Natural killer cell (primary cell): ENCODE measurements at regions not wholly inside any gene's neighbourhood (a gene's known extent, or its start where the extent isn't known, plus 50 kb on each side); places are given as distances from the start of the nearest gene placed in this dataset.
A peak's percentile ranks its signal among the peaks of the same experiment; 100 is the strongest.

Experiments used
- ATAC-seq, 3 donors: fragments of 150-1000 bp in 2 of 3; fragments of 200-7000 bp in 1 of 3; cut with Tn5 transposase; 1 replicate in 1 of 3; 2 replicates in 2 of 3; pipeline ENCODE4 v1.10.0; 2021; ENCODE audit warnings: mild to moderate bottlenecking in 2 of 3, moderate library complexity in 2 of 3
- DNase-seq, 2 donors: peaks; one replicate each; pipeline versions ENCODE4 v3.0.0 to v3.0.0-alpha.2; 2013 to 2021; ENCODE audit warnings: mixed read lengths in 1 of 2
- H3K27ac ChIP-seq: one replicate; pipeline ENCODE4 v1.5.1; 2013; ENCODE audit warnings: mild to moderate bottlenecking, low read length
- H3K27me3 ChIP-seq: one replicate; pipeline ENCODE4 v1.6.1; 2013; ENCODE audit warnings: low read length; ENCODE audit not compliant: control insufficient read depth, insufficient read depth
- H3K36me3 ChIP-seq: one replicate; pipeline ENCODE4 v1.6.1; 2013; ENCODE audit warnings: low read length; ENCODE audit not compliant: control insufficient read depth, insufficient read depth
- H3K4me1 ChIP-seq: one replicate; pipeline ENCODE4 v1.6.1; 2013; ENCODE audit warnings: low read length; ENCODE audit not compliant: control insufficient read depth, insufficient read depth
- H3K4me3 ChIP-seq: one replicate; pipeline ENCODE4 v1.5.1; 2013; ENCODE audit warnings: low read length
- H3K9me3 ChIP-seq: one replicate; pipeline ENCODE4 v1.6.1; 2013; ENCODE audit warnings: low read length; ENCODE audit not compliant: control insufficient read depth, insufficient read depth
- H3K27ac Mint-ChIP-seq, 2 donors: one replicate each; pipeline ENCODE4 v1.8.0; 2022; ENCODE audit warnings: mild to moderate bottlenecking in 2 of 2, mixed read lengths in 2 of 2, moderate library complexity in 1 of 2
- H3K27me3 Mint-ChIP-seq, 2 donors: one replicate each; pipeline ENCODE4 v1.8.0; 2022; ENCODE audit warnings: low read depth in 2 of 2, mixed read lengths in 2 of 2
- H3K36me3 Mint-ChIP-seq: one replicate; pipeline ENCODE4 v1.8.0; 2022; ENCODE audit warnings: mixed read lengths
- H3K4me1 Mint-ChIP-seq, 2 donors: one replicate each; pipeline ENCODE4 v1.8.0; 2022; ENCODE audit warnings: mixed read lengths in 2 of 2
- H3K4me3 Mint-ChIP-seq: one replicate; pipeline ENCODE4 v1.8.0; 2022; ENCODE audit warnings: mild to moderate bottlenecking, moderate library complexity, mixed read lengths
- H3K9me3 Mint-ChIP-seq, 2 donors: one replicate each; pipeline ENCODE4 v1.8.0; 2022; ENCODE audit warnings: mixed read lengths in 2 of 2
- CTCF ChIP-seq: fragments of 200-600 bp; IDR thresholded peaks from one replicate; pipeline ENCODE4 v1.8.0; 2022; ENCODE audit warnings: antibody characterized with exemption
- WGBS: methylation state at CpG from one replicate; pipeline ENCODE4 v1.1.7; 2013; ENCODE audit warnings: missing lambda C conversion rate; ENCODE audit not compliant: insufficient coverage; 5-methylcytosine and 5-hydroxymethylcytosine counted together
- intact Hi-C: fragments of 100-400 bp; cut with micrococcal nuclease; formaldehyde crosslinking; loops from one replicate; pipeline ENCODE4 v1.14.2; 2022

- no peak overlapping the region for H3K27ac Mint-ChIP-seq
- no peak overlapping the region for H3K4me3 Mint-ChIP-seq
- no peaks in the 10 kb centered on the region for H3K36me3 Mint-ChIP-seq
- 97% methylated on average over 2 of the region's 2 CpGs for WGBS
- H3K27me3 Mint-ChIP-seq, result peaks cover 28 to 51% of the 10 kb centered on the region in 2 donors
- Histone ChIP-seq H3K9me3 (no peaks in the 10 kb centered on the region), H3K36me3 (no peaks in the 10 kb centered on the region), H3K4me1 (peaks cover 16% of the 10 kb centered on the region), H3K27ac (no peak overlapping the region), H3K4me3 (no peak overlapping the region), H3K27me3 (peaks cover 6% of the 10 kb centered on the region)
- TF ChIP-seq CTCF, result no peak
- H3K9me3 Mint-ChIP-seq, result no peaks in the 10 kb centered on the region
- DNase-seq (no peak), ATAC-seq (no peak)
- intact Hi-C loops, result no loop called here
- peaks cover 16 to 21% of the 10 kb centered on the region in 2 donors for H3K4me1 Mint-ChIP-seq
These were observed 97.0 kb downstream of the SIPA1L2 start for GRCh38 chr1:232532901-232533300.

GRCh38 chr1:232531291-232531690, 98.6 kb downstream of the SIPA1L2 start:
- ATAC-seq, result no peak
- H3K27ac Mint-ChIP-seq, result no peak overlapping the region
- Histone ChIP-seq H3K9me3 (no peaks in the 10 kb centered on the region), H3K27ac (no peak overlapping the region), H3K4me3 (no peak overlapping the region), H3K4me1 (peaks cover 19% of the 10 kb centered on the region), H3K27me3 (peaks cover 6% of the 10 kb centered on the region), H3K36me3 (no peaks in the 10 kb centered on the region)
- no peaks in the 10 kb centered on the region for H3K36me3 Mint-ChIP-seq
- H3K4me3 Mint-ChIP-seq, result no peak overlapping the region
- H3K9me3 Mint-ChIP-seq, result no peaks in the 10 kb centered on the region
- WGBS, result 100% methylated on average over 3 of the region's 3 CpGs
- intact Hi-C loops, result no loop called here
- DNase-seq, result no peak
- H3K4me1 Mint-ChIP-seq, result peaks cover 16 to 21% of the 10 kb centered on the region in 2 donors
- peaks cover 29 to 47% of the 10 kb centered on the region in 2 donors for H3K27me3 Mint-ChIP-seq
- no peak for TF ChIP-seq CTCF

DNA sequence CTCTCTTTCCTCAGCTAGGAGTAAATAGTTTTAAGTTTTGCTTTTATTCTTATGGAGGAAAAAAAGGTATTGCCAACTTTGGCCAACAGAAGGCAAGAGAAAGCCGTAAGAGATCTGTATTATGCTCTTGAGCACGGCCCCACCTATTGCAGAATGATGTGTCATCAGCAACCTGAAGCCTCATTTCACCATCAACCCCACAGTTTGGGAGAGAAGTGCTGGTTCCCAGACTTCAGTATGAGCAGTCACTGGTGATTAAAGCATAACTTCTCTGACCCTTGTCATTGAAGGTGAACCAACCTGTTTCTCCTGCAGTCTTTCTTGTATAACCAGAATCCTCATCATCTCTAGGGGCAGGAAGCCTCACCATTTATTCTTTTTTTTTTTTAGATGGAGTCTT, 100.2 kb downstream of the SIPA1L2 start:
- no peak overlapping the region for H3K27ac ChIP-seq
- DNase-seq, result no peak
- Mint-ChIP-seq H3K9me3 (no peaks in the 10 kb centered on the region), H3K27ac (no peak overlapping the region), H3K27me3 (peaks cover 28 to 41% of the 10 kb centered on the region in 2 donors), H3K4me1 (peaks cover 16 to 21% of the 10 kb centered on the region in 2 donors), H3K36me3 (no peaks in the 10 kb centered on the region), H3K4me3 (no peak overlapping the region)
- intact Hi-C loops, result loop anchor here (2.0 kb wide), 1 partner anchor 71 kb away; no protein-coding TSS in a partner anchor
- no peak for ATAC-seq
- peaks cover 19% of the 10 kb centered on the region for H3K4me1 ChIP-seq
- no peak overlapping the region for H3K4me3 ChIP-seq
- peaks cover 6% of the 10 kb centered on the region for H3K27me3 ChIP-seq
- WGBS, result 93% methylated on average over 2 of the region's 2 CpGs
- no peaks in the 10 kb centered on the region for H3K36me3 ChIP-seq
- no peaks in the 10 kb centered on the region for H3K9me3 ChIP-seq
- TF ChIP-seq CTCF, result no peak

DNA sequence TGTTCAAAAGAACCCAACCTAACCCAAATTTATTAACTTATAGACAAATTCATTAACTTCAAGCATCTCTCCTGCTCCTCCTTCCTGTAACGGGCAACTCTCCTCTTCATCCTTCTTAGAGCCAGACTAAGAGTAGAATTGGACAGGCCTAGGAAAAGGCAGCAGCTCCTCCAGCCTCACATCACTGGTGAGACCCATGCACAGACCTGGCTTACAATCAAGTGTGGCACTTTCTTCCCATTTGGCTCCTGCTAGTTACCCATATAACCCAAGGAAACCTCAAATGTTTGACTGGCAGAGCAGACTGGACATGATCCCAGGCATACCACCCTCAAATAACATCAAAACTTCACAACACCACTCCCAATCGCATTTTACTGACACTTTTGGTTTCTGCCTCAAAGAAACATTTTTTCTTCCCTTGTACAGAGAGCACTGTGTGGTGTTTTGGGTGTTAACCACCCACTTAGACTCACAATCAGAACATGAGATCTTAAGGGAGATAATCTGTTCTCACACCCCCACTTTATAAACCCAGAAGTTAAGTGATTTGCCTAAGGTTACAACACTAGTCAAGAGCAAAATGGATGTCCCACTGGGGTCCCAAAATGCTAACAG, 101.4 kb downstream of the SIPA1L2 start:
- intact Hi-C loops, result loop anchor here (2.0 kb wide), 1 partner anchor 70 kb away; no protein-coding TSS in a partner anchor
- H3K4me3 ChIP-seq, result no peak overlapping the region
- H3K36me3 ChIP-seq, result no peaks in the 10 kb centered on the region
- no peaks in the 10 kb centered on the region for H3K9me3 Mint-ChIP-seq
- peaks cover 6% of the 10 kb centered on the region for H3K27me3 ChIP-seq
- H3K36me3 Mint-ChIP-seq, result no peaks in the 10 kb centered on the region
- H3K9me3 ChIP-seq, result no peaks in the 10 kb centered on the region
- ATAC-seq (peak; percentile 89 to 99 (median 91)), DNase-seq (peak in 1 of 2 donors; percentile 56)
- peaks cover 16 to 21% of the 10 kb centered on the region in 2 donors for H3K4me1 Mint-ChIP-seq
- no peak for TF ChIP-seq CTCF
- H3K27ac Mint-ChIP-seq, result peak overlapping the region; percentile 41 to 69
- peak overlapping the region; percentile 17 for H3K27ac ChIP-seq
- WGBS, result 31% methylated on average over 2 of the region's 2 CpGs
- H3K4me3 Mint-ChIP-seq, result peak overlapping the region; percentile 61
- H3K4me1 ChIP-seq, result peaks cover 19% of the 10 kb centered on the region
- H3K27me3 Mint-ChIP-seq, result peaks cover 24 to 37% of the 10 kb centered on the region in 2 donors
